A549 (cell line): ENCODE measurements at regions not wholly inside any gene's neighbourhood (a gene's known extent, or its start where the extent isn't known, plus 50 kb on each side); places are given as distances from the start of the nearest gene placed in this dataset.

Source experiments
- CTCF ChIP-seq: fragments of >200 bp; sonication (Bioruptor Twin); formaldehyde crosslinking; IDR thresholded peaks from 3 replicates; pipeline ENCODE4 v1.5.1; 2016
- ELK1 ChIP-seq: fragments of 150-350 bp; IDR thresholded peaks from 2 replicates; pipeline ENCODE4 v1.6.1; 2014; ENCODE audit warnings: low read depth, mild to moderate bottlenecking, low read length
- HEYL ChIP-seq: fragments of 250-450 bp; sonication (Bioruptor Pico); IDR thresholded peaks from 2 replicates; pipeline ENCODE4 v1.8.0; 2021; ENCODE audit warnings: mild to moderate bottlenecking, moderate library complexity
- JUNB ChIP-seq: fragments of >200 bp; sonication (Bioruptor Twin); formaldehyde crosslinking; IDR thresholded peaks from 2 replicates; pipeline ENCODE4 v1.6.1; 2016
- KDM1A ChIP-seq: fragments of 200-600 bp; sonication (generic); IDR thresholded peaks from 2 replicates; pipeline ENCODE4 v1.6.1; 2016; ENCODE audit warnings: low read depth, mild to moderate bottlenecking
- NFE2L2 ChIP-seq: fragments of 150-350 bp; conservative IDR thresholded peaks from 2 replicates; pipeline ENCODE4 v1.6.1; 2014; ENCODE audit warnings: low read length
- POLR2A ChIP-seq: IDR thresholded peaks from 2 replicates; pipeline ENCODE4 v1.6.1; 2012; ENCODE audit warnings: mild to moderate bottlenecking, low read length
- RCOR1 ChIP-seq: fragments of 150-350 bp; IDR thresholded peaks from 2 replicates; pipeline ENCODE4 v1.6.1; 2014; ENCODE audit warnings: antibody characterized with exemption, low read length, low read depth
- RFX5 ChIP-seq: fragments of 450-650 bp; IDR thresholded peaks from 2 replicates; pipeline ENCODE4 v1.7.1; 2014; ENCODE audit warnings: antibody characterized with exemption, mild to moderate bottlenecking, moderate library complexity
- USF2 ChIP-seq: fragments of 450-650 bp; IDR thresholded peaks from 2 replicates; pipeline ENCODE4 v1.6.1; 2014; ENCODE audit warnings: antibody characterized with exemption
- ZFP36 ChIP-seq: fragments of 450-650 bp; IDR thresholded peaks from 2 replicates; pipeline ENCODE4 v1.6.1; 2014; ENCODE audit warnings: borderline replicate concordance; ENCODE audit not compliant: partially characterized antibody
- ZSCAN20 ChIP-seq: fragments of 250-450 bp; sonication (Bioruptor Pico); IDR thresholded peaks from 2 replicates; pipeline ENCODE4 v1.8.0; 2022; ENCODE audit warnings: mild to moderate bottlenecking, moderate library complexity
- TF ChIP-seq, protein P1 (sequence below): IDR thresholded peaks from 2 replicates; pipeline ENCODE4 v1.6.1; 2012

GRCh38 chr12:67482751-67483661 is 165.5 kb upstream of the DYRK2 start:
- no peak for TF ChIP-seq KDM1A
- TF ChIP-seq CTCF: no peak
- TF ChIP-seq ELK1: no peak
- TF ChIP-seq USF2: no peak
- TF ChIP-seq HEYL (CRISPR knock-in tag): no peak
- TF ChIP-seq NFE2L2: no peak
- TF ChIP-seq RFX5: no peak
- TF ChIP-seq, protein P1, sequence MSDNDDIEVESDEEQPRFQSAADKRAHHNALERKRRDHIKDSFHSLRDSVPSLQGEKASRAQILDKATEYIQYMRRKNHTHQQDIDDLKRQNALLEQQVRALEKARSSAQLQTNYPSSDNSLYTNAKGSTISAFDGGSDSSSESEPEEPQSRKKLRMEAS: no peak
- TF ChIP-seq JUNB: no peak
- TF ChIP-seq POLR2A: no peak
- no peak for TF ChIP-seq ZFP36
- no peak for TF ChIP-seq RCOR1
- TF ChIP-seq ZSCAN20: no peak
